Panc1 (cell line): ENCODE measurements at regions not wholly inside any gene's neighbourhood (a gene's known extent, or its start where the extent isn't known, plus 50 kb on each side); places are given as distances from the start of the nearest gene placed in this dataset.

ENCODE experiments used
- ATAC-seq: fragments of 200-7000 bp; cut with Tn5 transposase; 2 replicates; pipeline ENCODE4 v1.9.1; 2020; ENCODE audit warnings: mild to moderate bottlenecking, moderate library complexity
- BruUV-seq: library from RNA; stranded (reverse); fragments of 400-500 nt; replicated peaks from 2 replicates; lab custom pipeline; 2021; lab: Mats Ljungman, UMichigan
- CTCF ChIA-PET: fragments of 300-600 bp; sonication (Branson Sonifier 250); formaldehyde crosslinking; loops from one replicate; lab custom pipeline; 2022; ENCODE audit warnings: antibody characterized with exemption; lab: Charles Lee
- POLR2A ChIA-PET: fragments of 300-600 bp; sonication (Branson Sonifier 250); formaldehyde crosslinking; loops from one replicate; lab custom pipeline; 2022; ENCODE audit warnings: antibody characterized with exemption; lab: Charles Lee
- DNase-seq: peaks from one replicate; pipeline ENCODE4 v3.0.0-alpha.2; 2010; ENCODE audit warnings: low read depth, low spot score
- H3K27ac ChIP-seq: 2 replicates; pipeline ENCODE4 v1.5.1; 2011; ENCODE audit warnings: mild to moderate bottlenecking, low read length, inconsistent platforms
- H3K27me3 ChIP-seq: fragments of 200-500 bp; sonication (Bioruptor generic); 2 replicates; pipeline ENCODE4 v1.6.0; 2014; ENCODE audit warnings: low read length, inconsistent platforms; ENCODE audit not compliant: control insufficient read depth, insufficient read depth
- H3K36me3 ChIP-seq: fragments of 200-500 bp; sonication (Bioruptor generic); 2 replicates; pipeline ENCODE4 v1.5.1; 2014; ENCODE audit warnings: inconsistent platforms, mild to moderate bottlenecking, low read length, moderate library complexity; ENCODE audit not compliant: control insufficient read depth, insufficient read depth
- H3K4me1 ChIP-seq: 2 replicates; pipeline ENCODE4 v1.5.1; 2011; ENCODE audit warnings: inconsistent platforms, mild to moderate bottlenecking, low read length, moderate library complexity; ENCODE audit not compliant: control insufficient read depth, insufficient read depth
- H3K4me3 ChIP-seq, 2 experiments: 2 replicates each; pipeline ENCODE4 v1.5.1; 2011 to 2012; ENCODE audit warnings: low read depth in 2 of 2, low read length in 2 of 2, mild to moderate bottlenecking in 2 of 2, inconsistent platforms in 1 of 2, moderate library complexity in 1 of 2
- H3K9me3 ChIP-seq: fragments of 200-500 bp; sonication (Bioruptor generic); 2 replicates; pipeline ENCODE4 v1.5.1; 2014; ENCODE audit warnings: low read depth, mild to moderate bottlenecking, inconsistent platforms, low read length, moderate library complexity; ENCODE audit not compliant: control insufficient read depth, insufficient read depth
- POLR2AphosphoS5 ChIP-seq: IDR thresholded peaks from 2 replicates; pipeline ENCODE4 v1.6.1; 2012; ENCODE audit warnings: mild to moderate bottlenecking, low read depth, low read length, moderate library complexity
- SIN3A ChIP-seq: IDR thresholded peaks from 2 replicates; pipeline ENCODE4 v1.6.1; 2012; ENCODE audit warnings: low read depth, mild to moderate bottlenecking, low read length, moderate library complexity, borderline replicate concordance; ENCODE audit not compliant: insufficient read depth
- TCF7L2 ChIP-seq: IDR thresholded peaks from 2 replicates; pipeline ENCODE4 v1.6.1; 2011; ENCODE audit warnings: mild to moderate bottlenecking, low read depth, low read length, inconsistent platforms
- in situ Hi-C: cut with HindIII; loops from 2 replicates; pipeline ENCODE4 v1.10.0; 2016; ENCODE audit warnings: low sequenced_read_pairs, low pct_unique_long_range_greater_than_20kb
- intact Hi-C: fragments of 100-400 bp; cut with micrococcal nuclease; formaldehyde crosslinking; loops from one replicate; pipeline ENCODE4 v1.10.0; 2022; ENCODE audit not compliant: unreplicated experiment
- TF ChIP-seq, protein P1 (sequence below), 2 experiments: IDR thresholded peaks; 2 replicates each; pipeline ENCODE4 v1.6.1; 2011 to 2012; ENCODE audit warnings: low read depth in 2 of 2, control low read depth in 1 of 2, low read length in 1 of 2, mild to moderate bottlenecking in 1 of 2, moderate library complexity in 1 of 2; ENCODE audit not compliant: insufficient read depth in 1 of 2
- TF ChIP-seq, protein P2 (sequence below): fragments of 450-650 bp; IDR thresholded peaks from 2 replicates; pipeline ENCODE4 v1.5.1; 2017; ENCODE audit warnings: mild to moderate bottlenecking

DNA sequence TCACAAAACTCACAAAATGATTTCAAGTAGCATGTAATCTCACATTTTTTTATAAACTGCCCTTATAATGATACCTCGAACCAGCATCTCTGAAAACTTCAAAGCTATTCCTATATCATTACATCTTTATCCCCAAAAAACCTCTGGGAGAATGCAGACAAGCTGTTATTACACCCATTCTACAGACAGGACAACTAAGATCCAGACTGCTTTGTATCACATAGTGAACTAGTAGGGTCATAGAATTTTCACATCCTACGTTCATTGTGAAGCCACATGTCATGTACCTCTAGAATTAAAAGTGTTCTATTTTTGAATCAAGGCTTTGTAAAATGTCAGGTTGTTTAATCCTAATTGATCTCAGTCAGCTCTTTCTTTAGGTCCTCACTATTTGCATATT is 98.7 kb upstream of the RAP2B start:
- Histone ChIP-seq H3K36me3 (no peaks in the 10 kb centered on the region), H3K4me1 (no peaks in the 10 kb centered on the region), H3K27ac (no peak overlapping the region), H3K27me3 (no peaks in the 10 kb centered on the region), H3K9me3 (no peaks in the 10 kb centered on the region), H3K4me3 (no peak overlapping the region)
- DNase-seq (no peak), ATAC-seq (no peak)
- POLR2A ChIA-PET, result no interaction called here
- no TSS peak for BruUV-seq
- TF ChIP-seq POLR2AphosphoS5, result no peak
- TF ChIP-seq SIN3A, result no peak
- TF ChIP-seq, protein P1, sequence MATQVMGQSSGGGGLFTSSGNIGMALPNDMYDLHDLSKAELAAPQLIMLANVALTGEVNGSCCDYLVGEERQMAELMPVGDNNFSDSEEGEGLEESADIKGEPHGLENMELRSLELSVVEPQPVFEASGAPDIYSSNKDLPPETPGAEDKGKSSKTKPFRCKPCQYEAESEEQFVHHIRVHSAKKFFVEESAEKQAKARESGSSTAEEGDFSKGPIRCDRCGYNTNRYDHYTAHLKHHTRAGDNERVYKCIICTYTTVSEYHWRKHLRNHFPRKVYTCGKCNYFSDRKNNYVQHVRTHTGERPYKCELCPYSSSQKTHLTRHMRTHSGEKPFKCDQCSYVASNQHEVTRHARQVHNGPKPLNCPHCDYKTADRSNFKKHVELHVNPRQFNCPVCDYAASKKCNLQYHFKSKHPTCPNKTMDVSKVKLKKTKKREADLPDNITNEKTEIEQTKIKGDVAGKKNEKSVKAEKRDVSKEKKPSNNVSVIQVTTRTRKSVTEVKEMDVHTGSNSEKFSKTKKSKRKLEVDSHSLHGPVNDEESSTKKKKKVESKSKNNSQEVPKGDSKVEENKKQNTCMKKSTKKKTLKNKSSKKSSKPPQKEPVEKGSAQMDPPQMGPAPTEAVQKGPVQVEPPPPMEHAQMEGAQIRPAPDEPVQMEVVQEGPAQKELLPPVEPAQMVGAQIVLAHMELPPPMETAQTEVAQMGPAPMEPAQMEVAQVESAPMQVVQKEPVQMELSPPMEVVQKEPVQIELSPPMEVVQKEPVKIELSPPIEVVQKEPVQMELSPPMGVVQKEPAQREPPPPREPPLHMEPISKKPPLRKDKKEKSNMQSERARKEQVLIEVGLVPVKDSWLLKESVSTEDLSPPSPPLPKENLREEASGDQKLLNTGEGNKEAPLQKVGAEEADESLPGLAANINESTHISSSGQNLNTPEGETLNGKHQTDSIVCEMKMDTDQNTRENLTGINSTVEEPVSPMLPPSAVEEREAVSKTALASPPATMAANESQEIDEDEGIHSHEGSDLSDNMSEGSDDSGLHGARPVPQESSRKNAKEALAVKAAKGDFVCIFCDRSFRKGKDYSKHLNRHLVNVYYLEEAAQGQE (IDR thresholded peaks at IDR 0.05; ENCODE audit: insufficient read depth in 1 of 2, low read depth in 2 of 2, low read length in 1 of 2), result no peak
- TF ChIP-seq, protein P2, sequence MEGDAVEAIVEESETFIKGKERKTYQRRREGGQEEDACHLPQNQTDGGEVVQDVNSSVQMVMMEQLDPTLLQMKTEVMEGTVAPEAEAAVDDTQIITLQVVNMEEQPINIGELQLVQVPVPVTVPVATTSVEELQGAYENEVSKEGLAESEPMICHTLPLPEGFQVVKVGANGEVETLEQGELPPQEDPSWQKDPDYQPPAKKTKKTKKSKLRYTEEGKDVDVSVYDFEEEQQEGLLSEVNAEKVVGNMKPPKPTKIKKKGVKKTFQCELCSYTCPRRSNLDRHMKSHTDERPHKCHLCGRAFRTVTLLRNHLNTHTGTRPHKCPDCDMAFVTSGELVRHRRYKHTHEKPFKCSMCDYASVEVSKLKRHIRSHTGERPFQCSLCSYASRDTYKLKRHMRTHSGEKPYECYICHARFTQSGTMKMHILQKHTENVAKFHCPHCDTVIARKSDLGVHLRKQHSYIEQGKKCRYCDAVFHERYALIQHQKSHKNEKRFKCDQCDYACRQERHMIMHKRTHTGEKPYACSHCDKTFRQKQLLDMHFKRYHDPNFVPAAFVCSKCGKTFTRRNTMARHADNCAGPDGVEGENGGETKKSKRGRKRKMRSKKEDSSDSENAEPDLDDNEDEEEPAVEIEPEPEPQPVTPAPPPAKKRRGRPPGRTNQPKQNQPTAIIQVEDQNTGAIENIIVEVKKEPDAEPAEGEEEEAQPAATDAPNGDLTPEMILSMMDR, result no peak
- intact Hi-C loops (no loop called here), in situ Hi-C loops (no loop called here)
- CTCF ChIA-PET, result no interaction called here

DNA sequence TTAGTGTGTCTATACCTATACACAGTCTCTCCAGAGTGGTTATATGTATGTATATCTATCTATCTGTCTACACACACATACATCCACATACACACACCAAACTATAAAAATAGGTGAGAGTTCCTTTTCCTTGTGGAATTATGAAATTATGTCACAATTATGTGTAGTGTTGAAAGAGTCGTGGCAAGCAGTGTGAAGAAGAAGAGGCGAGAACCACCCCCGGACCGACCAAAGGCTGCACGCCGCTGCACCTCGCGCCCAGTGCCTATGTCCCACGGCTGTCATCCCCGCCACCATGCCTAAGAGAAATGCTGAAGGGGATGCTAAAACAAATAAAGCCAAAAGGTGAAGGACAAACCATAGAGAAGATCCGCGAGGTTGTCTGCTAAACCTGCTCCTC is 95.0 kb upstream of the RAP2B start:
- CTCF ChIA-PET, result no interaction called here

More for the DNA sequence above, 95.0 kb upstream of the RAP2B start:
- TF ChIP-seq SIN3A, result no peak
- TF ChIP-seq, protein P1 (IDR thresholded peaks at IDR 0.05; ENCODE audit: insufficient read depth in 1 of 2, low read depth in 2 of 2, low read length in 1 of 2), result no peak
- TF ChIP-seq, protein P2, result no peak
- no peak for TF ChIP-seq TCF7L2
- no peak for TF ChIP-seq POLR2AphosphoS5
- DNase-seq, result no peak
- H3K4me3 ChIP-seq, result no peak overlapping the region
- POLR2A ChIA-PET, result no interaction called here
- no peak overlapping the region for H3K27ac ChIP-seq
- no peak; the same call in 1 of the 2 replicates for ATAC-seq
- no peaks in the 10 kb centered on the region for H3K9me3 ChIP-seq
- no peaks in the 10 kb centered on the region for H3K4me1 ChIP-seq
- H3K27me3 ChIP-seq, result no peaks in the 10 kb centered on the region
- BruUV-seq, result no TSS peak
- in situ Hi-C loops, result no loop called here
- no peaks in the 10 kb centered on the region for H3K36me3 ChIP-seq
- intact Hi-C loops, result no loop called here
